Jurkat, Clone E6-1 (cell line): ENCODE measurements at regions not wholly inside any gene's neighbourhood (a gene's known extent, or its start where the extent isn't known, plus 50 kb on each side); places are given as distances from the start of the nearest gene placed in this dataset.
A peak's percentile ranks its signal among the peaks of the same experiment; 100 is the strongest.
"Not testable (repeated sequence)": the region's sequence is repeated elsewhere in the genome, so short reads cannot be mapped to it uniquely, and the experiment has no call there.

Experiments used
- DNase-seq: peaks from one replicate; pipeline ENCODE4 v3.0.0-alpha.2; 2011; ENCODE audit warnings: low read depth, low spot score
- H3K4me3 ChIP-seq: 2 replicates; pipeline ENCODE4 v1.5.1; 2011; ENCODE audit warnings: mild to moderate bottlenecking, low read length, control low read depth, moderate library complexity

DNA sequence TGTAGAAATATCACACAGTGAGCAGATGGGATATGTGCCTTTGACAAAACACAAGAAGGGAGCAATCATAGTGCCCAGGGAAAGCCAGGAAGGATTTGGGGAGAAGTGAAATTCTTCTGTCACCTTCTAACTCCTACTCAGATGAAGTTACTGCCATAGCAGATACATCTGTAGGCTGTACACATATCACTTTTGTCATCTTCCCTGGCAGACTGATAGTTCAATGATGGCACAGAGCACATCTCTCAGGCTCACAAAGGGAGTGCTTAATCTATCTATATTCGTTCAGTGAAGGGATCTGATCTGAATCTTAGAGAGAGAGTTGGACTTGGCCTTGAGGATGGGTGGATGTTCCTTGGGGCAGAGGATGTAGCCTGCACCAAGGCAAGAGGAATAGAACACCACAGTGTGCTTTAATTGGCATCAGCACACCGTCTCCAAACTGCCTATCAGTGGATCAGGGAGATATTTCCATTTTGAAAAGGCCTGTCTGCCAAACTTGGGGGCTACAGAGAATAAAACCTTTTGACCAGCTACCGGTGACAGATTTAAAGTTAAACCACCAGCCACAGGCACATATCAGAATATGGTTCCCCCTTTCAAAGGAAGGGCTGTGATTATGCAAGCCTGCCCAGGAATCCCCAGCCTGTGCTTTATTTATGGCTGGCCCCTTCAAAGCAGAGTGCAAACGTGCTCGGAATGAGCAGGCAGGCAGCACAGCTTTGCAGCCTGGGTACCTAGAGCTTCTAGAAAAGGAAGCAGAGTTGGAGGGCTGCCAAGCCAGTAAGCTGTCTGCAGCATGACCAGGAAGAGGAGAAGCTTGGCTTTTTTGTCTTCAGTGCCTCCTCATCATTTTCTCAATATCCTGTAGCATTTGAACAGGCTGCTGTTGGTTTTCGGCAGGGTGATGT, 165.5 kb upstream of the DYRK2 start:
- peak; percentile 80 for DNase-seq
- H3K4me3 ChIP-seq: no peak overlapping the region

DNA sequence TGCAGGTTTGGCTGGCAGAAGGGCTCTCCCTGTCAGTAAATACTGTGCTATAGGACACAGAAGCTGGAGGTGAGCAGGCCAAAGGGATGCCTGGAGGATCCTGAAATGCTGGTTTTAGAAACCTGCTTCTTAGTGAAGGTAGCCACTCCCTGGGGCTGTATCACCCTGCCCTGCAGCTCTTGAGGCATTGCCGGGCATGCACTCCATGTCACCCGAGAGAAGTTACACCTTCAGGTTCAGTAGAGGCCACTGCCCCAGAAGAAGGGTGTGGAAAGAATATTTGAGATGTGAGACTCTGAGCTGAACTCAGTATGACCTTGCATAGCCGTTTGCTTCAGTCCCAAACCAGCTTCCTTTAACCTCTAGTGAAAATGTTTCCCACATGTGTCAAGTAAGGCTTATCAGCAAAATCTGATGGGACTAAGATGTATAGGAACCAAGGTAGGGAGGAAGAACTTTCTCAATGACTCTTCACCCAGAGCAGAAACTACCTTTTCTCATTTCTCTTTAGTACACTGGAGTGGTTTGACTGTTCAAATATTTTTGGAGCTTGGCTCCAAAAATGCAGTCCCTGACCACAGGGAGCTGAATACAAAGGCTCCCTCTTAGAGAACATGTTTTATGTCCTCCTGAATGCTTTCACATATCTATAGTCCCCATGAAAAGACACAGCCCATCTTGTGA, 164.5 kb upstream of the DYRK2 start:
- DNase-seq: no peak
- no peak overlapping the region for H3K4me3 ChIP-seq

DNA sequence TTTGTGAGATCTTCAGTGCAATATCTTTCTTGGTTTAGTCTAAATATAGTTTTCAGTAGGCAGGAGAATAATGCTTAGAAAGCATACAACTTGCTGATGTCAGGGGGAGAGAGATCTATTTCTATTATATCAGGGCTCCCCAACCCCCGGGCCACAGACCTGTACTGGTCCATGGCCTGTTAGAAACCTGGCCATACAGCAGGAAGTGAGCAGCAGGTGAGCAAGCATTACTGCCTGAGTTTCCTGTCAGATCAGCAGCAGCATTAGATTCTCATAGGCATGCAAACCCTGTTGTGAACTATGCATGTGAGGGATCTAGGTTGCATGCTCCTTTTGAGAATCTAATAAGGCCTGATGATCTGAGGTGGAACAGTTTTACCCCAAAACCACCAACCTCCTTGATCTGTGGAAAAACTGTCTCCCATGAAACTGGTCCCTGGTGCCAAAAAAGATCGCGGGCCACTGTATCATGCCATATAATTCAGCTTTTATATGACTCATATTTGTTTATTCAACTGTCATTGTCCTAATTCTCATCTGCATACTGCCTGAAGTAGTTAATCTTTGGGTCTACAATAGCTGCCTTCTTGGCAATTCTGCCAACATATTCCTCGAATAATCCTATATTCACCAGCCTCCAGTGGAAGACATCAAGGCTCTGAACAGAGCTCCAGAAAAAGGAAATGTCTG, 163.6 kb upstream of the DYRK2 start:
- DNase-seq: no peak
- H3K4me3 ChIP-seq: no peak overlapping the region

DNA sequence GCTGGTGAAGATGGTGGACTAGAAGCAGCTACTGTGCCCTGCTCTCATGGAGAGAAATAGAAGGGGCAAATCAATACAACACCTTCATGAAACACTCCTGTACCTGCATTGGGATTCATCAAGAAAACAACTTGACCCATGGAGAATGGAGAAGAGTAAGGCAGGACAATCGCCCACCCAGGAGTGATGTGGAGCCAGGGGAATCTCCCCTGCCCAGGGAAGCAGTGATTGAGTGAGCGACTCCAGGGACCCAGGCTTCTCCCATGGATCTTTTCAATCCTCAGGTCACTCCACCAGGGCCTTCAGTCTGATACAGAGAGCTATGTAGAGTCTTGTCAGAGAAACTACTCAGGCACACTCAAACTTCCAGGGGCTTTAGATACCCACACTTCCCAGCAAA, 161.9 kb upstream of the DYRK2 start:
- DNase-seq: no peak
- H3K4me3 ChIP-seq: no peak overlapping the region

DNA sequence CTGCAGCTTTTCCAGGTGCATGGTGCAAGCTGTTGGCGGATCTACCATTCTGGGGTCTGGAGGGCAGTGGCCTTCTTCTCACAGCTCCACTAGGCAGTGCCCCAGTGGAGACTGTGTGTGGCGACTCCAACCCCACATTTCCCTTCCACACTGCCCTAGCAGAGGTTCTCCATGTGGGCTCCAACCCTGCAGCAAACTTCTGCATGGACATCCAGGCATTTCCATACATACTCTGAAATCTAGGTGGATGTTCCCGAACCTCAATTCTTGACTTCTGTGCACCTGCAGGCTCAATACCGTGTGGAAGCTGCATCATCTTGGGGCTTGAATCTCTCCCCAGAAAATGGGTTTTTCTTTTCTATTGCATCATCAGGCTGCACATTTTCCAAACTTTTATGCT, 160.2 kb upstream of the DYRK2 start:
- H3K4me3 ChIP-seq, DNase-seq: not testable (repeated sequence)

DNA sequence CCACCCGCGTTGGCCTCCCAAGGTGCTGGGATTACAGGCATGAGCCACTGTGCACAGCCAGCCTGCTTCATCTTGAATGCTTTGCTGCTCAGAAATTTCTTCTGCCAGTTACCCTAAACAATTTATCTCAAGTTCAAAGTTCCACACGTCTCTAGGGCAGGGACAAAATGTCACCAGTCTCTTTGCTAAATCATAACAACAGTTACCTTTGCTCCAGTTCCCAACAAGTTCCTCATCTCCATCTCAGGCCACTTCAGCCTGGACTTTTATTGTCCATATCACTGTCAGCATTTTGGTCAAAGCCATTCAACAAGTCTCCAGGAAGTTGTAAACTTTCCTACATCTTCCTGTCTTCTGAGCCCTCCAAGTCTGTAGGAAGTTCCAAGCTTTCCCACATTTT, 159.5 kb upstream of the DYRK2 start:
- no peak for DNase-seq
- no peak overlapping the region for H3K4me3 ChIP-seq

DNA sequence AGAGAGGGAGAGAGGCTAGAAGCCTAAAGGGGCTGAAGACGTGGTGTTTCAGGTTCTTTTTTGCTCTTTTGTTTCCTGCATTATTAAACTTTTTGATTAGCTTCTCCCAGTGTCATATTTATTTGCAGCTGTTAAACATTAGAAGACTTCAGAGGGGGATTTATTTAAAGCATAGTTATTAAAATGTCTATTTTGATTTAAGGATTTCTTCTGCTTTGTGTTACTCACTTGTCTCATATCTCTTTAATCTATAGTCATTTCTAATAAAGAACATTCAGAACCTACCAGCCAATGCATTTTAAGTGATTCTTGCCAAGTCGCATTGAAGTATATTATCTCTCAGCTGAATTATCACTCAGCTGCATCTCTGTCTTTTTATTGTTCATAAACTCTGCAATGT, 152.0 kb upstream of the DYRK2 start:
- H3K4me3 ChIP-seq: no peak overlapping the region
- no peak for DNase-seq

DNA sequence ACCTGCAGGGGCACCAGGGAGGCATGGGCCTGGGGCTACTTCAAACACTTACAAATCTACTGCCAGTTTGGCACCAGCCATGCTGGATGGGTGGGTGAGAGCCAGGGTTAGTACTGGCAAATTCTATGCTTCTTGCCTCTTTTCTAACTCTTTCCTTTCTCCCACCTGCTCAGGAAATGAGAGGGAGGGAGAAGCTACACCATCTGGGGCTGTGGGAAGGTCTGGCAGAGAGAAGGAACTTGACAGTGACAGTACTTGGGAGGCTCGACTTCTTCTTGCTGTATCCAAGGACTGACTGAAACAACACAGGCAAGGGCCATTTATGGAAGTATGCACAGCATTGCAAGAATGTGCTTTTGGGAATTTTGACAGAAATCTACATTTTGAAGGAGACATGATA, 149.6 kb upstream of the DYRK2 start:
- no peak overlapping the region for H3K4me3 ChIP-seq
- no peak for DNase-seq

DNA sequence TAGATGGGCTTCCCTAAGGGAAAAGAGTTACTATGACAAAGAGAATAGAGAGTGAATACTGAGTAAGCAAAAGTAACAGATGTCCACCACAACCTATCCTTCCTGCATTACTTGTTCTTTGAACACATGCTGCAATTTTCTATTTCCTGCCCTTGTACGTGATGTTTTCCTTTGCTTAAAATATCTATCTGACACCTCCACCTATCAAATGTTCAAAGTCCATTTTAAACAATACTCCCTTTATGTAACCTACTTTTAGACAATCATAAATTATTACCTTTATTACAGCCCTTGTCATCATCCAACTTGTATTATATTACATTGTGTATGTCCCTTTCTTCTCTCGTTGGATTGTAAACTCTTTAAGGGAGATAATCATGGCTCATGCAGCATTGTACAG, 147.2 kb upstream of the DYRK2 start:
- DNase-seq: no peak

DNA sequence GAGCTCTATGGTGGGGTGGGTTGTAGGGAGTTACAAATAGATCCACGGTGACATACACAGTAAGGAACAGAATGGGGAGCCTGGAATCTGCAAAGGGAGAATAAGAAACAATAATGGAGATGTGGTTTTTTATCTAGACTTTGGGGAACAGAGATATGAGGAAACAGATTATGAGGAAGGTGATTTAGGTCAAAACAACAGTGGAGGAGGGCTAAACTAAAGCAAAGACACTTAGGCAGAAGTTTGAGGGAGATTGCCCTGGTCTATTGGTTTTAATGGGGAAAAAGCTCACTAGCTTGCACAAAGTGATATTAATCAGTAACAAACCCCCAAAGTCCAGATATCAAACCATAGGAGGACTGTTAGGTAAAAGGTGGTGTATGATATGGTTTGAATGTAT, 144.5 kb upstream of the DYRK2 start:
- no peak overlapping the region for H3K4me3 ChIP-seq
- no peak for DNase-seq

More for the DNA sequence above, 147.2 kb upstream of the DYRK2 start:
- H3K4me3 ChIP-seq: no peak overlapping the region

DNA sequence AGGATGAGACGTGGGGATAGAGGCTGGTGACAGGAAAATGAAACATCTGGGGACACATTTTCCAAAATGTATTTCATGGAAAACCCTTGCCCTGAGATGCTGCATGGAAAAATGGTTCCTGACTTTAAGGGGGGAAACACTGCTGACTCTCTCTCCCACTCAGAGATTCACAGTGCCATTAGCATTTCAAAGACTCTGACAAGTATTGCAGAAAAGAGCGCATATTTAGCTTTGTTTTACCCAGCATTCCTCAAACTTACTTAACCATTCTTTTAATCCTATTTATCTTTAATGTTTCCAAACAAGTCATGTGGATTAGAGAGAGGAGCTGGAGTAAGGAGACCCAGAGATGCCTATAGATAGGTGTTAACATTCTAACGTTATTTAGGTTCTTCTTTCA, 141.8 kb upstream of the DYRK2 start:
- no peak overlapping the region for H3K4me3 ChIP-seq
- no peak for DNase-seq

DNA sequence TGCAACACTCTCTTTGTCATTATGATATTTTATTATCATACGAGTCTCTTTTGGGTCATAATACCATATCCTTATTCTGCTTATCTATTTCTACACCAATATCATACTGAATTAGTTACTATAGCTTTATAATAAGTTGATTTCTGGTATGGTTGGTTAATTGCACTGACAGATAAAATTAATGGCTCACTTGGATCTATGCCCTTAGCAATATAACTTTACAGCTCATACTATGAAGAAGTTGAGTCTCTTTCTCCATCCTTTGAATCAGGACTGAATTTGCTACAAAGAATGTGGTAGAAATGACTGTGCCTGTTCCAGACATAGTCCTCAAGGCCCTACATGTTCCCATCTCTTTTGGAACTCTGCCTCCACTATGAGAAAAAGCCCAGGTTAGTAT, 139.7 kb upstream of the DYRK2 start:
- no peak overlapping the region for H3K4me3 ChIP-seq
- DNase-seq: no peak

DNA sequence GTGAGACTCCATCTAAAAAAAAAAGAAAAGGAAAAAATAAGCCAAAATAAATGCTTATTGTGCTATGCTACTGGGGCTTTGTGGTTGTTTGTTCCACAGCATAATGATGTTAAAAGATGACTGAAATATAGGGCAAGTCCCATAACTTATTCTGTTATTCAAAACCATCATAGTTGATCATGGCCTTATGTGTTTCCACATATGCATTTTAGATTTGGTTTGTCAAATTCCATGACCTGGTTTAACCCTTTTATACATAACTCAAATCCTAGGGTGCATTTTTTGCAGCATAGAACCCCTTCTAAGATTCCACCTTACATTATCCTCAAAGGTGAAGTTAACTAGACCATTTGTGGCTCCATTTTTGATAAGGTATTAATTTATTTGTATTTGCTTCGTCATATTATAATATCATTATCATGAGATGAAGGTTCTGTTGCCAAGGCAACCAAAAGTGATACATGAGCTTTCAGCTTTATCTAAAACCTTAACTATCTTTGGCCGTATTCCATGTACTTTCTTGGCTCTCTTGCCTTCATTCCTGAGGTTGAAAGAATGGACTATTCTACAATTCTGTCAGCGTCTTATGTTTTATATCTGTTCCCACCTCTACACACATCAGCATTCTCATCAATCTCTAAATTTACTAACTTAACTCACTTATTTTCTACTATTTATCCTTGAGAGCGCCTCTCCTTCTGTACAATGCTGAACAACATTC, 138.7 kb upstream of the DYRK2 start:
- DNase-seq: no peak
- H3K4me3 ChIP-seq: no peak overlapping the region

DNA sequence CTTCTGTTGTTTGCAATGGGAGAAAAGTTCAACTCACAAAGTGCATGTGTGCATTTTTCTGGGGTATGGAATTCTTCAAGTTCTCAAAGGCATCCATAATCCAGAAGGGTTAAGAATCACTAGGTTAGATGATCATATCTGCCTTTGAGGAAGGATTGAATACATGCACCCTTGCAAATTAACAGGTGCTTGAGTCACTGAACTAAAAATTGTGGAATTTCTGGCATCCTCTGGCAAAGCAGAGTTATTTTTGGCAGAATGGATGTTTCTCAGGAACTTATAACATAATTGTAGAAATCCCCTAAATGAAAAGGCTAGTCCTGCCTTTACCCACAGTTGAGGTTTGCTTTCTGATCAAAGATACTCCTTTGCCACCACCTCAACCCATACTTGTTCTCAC, 136.5 kb upstream of the DYRK2 start:
- DNase-seq: no peak
- no peak overlapping the region for H3K4me3 ChIP-seq

DNA sequence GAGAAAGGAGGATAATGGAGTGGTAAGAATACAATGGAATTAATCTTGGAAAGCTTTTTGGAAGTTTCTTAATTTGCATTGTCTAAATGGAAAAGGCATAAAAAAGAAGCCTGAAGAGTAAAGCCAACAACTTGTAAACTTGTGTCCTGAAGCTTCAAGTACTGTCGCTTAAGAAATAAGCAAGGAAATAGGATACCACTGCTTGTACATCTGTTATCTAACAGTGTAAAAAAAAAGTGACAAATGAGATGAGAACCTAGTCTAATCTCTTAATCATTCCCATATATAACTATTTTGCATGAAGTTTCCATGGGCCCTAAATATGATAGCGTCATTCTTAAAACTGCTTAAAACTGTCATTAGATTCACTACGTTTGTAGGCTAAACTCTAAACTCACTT, 134.0 kb upstream of the DYRK2 start:
- H3K4me3 ChIP-seq: no peak overlapping the region
- DNase-seq: no peak

DNA sequence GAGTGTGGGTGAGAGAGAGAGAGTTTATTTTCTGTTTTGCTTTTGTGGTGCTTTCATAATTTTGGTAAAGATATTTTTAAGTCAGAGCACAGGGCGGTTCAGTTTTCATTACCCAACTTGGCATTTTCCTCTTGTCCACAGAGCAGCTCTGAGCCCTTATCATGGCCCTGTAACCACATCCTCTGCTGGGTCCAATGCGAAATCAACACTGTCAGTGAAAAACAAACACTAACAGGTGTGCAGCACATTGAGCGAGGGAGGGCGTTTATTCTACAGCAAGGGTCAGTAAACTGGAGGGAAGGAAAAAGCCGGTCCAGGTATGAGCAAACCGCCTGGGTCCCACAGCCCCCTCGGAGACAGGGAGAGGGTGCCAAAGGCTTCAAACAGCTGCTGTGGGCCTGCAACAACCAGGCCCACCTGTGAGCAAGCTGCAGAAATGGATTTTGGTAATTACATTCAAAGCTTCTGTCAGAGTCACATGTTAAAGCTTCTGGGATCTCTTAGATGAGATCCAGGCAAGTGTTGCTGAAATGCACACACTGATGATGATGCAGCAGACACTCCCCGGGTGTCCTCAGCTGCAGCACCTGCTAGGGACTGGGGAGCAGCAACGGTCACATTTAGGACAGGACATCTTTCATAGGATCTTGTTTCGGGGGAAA, 132.7 kb upstream of the DYRK2 start:
- no peak overlapping the region for H3K4me3 ChIP-seq
- DNase-seq: peak; percentile 50

DNA sequence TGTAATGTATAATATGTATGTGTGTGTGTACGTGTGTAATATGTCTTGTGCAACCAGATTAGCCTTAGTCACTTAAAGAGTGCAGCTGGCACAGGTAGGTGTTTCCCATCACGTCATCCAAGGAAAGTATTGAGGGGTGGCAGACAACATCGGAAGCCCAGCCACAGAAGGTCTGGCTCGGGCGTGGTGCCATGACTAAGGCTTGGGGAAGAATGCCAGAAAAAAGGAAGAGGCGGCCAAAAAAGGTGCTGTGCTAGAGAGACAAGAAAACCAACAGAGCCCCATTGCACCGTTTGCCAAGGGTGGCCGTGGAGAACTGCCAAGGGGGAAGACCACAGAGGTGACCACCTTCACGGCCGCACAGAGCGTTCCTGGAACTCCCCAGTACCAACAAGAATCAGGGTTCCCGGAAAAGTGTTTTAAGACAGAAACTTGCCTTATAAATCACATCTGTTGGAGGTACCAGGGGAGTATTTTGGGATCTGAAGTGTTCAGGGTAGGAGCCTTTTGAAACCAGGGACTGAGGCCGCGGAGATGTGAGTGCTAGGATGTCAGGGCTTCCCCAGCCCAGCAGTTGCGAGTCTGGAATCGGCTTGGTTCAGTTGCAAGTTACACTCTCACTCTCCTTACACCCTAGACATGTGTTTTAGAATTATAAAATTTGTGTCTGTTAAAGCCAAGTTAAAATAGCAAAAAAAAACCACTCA, 131.2 kb upstream of the DYRK2 start:
- H3K4me3 ChIP-seq: no peak overlapping the region
- no peak for DNase-seq
